ENCODE measurements at regions not wholly inside any gene's neighbourhood (a gene's known extent, or its start where the extent isn't known, plus 50 kb on each side); places are given as distances from the start of the nearest gene placed in this dataset.

DNA sequence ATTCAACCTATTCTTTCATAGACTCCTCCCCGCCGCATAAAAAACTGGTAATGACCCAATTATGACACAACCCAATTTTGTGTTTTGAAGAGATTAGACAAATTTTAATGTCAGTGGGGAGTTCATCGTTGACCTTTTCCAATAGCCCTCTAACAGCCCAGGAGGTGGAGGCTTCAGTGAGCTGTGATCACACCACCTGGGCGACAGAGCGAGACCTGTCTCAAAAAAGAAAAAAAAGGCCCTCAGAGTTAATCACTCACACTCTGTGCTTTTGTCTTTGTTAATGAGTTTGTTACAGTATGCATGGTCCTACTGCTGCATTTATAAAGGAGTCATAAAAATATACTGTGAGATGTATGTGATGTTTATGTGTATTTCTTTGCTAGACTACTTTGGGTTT lies 510.6 kb downstream of the CPS1 start:
- DNase-seq (ENCODE audit: low read depth) = no peak

DNA sequence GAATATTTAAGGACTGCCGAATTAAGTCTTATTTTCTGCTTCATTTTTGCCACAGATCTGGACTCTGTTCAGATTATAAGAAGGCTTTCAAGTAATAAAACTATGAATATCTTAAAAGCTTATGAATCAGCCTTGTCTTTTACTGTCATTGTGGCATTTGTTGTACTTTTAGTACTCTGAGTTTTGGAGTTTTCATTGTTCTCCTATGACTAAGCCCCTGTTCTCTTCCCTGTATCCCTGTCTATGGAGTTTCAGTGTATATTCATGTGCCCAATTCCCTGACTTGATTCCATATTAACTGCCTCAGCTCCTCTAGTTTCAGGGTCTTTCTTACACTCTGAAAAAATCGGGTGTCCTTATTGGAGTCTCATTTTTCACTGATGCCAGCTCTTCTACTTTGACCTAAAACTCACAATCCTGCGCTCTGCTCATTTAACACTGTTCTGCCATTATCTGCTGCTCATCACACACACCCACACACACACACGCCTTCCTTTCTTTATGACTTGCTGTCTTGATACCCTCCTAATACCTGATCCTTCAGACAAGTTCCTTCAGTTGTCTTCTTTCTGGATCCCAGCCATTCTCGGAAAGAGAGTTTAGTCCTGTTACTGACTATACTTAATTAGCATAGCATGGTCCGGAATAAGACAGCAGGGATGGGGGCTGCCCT lies 511.8 kb downstream of the CPS1 start:
- DNase-seq (ENCODE audit: low read depth) = no peak

DNA sequence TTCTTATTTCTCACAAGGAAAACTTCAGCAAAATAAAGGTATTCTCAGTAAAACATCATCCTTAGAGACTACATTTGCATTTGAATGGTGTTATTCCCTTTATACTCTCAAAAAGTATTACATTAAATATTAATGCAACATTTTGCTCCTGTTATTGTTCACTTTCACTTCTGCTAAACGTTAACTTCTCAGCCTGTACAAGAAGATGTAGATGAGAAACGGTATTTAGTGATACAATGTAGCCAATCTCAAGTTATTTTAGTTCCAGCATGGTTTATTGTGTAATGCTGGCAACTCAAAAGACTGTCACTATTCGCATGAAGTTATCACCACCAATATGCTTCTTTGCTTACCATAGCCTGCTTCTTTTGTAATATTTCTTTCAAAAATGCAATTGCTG lies 514.1 kb downstream of the CPS1 start:
- DNase-seq (ENCODE audit: low read depth) = no peak

DNA sequence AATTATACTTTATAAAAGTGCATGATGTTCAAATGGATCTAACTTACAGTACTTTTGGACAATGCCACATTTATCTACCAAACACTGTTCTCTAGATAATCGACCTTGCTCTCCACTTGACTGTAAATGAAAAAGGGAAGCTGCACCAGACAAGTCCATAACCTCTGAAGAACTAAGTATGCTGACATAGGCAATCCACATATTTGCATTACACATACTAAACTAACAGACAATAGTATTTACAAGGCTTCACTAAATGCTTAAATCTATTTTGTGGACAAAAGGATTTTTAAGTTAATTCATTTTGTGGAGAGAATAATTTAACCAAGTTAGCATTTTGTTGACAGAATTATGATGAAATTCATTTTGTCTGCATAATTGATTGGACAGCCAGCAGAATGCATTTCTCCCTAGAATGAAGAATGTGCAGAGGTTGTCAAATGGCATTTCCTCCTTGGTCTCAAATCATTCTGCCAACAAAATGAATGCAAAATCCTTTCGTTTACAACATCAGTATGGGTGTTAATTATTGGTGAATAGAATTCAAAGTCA lies 520.9 kb downstream of the CPS1 start:
- DNase-seq (ENCODE audit: low read depth) = no peak

DNA sequence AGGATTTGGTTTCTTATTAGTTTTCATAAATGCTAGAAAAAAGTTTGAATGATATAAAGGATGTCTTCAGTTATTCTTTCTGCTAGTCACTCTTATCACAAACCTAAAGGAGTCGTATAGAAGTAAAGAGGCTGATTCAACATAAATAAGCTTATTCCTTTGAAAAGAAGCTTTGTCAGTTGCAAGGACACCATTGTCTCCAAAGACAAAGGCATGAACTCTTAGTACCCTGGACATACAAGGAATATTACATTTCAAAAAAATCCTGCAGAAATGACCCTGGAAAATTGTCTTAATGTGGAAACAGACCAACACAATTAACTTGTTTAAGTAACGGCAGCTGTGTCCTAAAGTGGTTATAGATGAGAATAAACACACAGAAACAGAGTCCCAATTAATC lies 528.0 kb downstream of the CPS1 start:
- DNase-seq (ENCODE audit: low read depth) = no peak

DNA sequence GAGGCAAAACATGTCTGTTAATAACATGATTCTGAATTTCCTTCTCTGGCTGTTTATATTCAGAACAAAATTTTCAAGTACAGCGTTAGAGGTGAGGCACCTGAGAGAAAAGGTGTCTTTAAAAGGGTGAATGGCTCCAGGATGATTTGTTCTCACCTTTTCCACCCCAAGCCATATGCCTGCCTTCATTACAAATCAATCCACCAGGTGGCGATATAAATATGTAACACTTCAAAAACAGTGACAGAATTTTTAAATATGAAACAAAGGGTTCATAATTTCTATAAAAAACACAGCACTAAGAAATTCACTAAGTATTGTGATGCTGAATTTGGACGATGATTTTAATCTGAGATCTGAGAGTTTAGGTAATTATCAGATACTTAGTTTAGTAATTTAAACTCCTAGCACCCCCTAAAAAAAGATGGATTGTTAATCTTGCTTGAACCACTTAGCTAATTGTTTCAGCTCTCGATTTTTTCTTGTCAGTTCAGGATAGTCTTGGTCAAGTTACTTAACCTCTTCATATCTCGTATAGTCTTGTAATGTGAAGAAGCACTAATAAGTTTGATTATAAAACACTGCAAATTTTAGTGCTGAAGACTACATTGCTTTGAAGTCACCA lies 528.8 kb downstream of the CPS1 start:
- DNase-seq (ENCODE audit: low read depth) = no peak

DNA sequence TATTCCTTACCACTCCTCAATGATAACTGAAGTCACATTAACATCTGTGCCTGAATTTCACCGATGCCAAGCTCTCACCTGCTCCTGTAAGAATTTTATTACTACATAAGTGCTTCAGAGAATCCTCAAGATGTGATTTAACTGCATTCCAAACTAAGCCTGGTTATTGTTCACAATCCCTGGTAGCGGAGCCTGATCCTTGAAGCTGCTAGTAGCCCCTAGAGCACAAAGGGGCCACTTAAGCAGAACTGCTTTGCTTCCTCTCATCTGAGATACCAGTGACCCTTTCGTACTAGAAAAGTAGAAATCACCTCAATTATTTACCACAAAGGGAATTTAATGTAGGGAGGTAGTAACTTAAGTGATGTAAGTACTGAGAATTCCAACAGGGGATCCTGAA lies 529.6 kb downstream of the CPS1 start:
- no peak for DNase-seq (ENCODE audit: low read depth)

DNA sequence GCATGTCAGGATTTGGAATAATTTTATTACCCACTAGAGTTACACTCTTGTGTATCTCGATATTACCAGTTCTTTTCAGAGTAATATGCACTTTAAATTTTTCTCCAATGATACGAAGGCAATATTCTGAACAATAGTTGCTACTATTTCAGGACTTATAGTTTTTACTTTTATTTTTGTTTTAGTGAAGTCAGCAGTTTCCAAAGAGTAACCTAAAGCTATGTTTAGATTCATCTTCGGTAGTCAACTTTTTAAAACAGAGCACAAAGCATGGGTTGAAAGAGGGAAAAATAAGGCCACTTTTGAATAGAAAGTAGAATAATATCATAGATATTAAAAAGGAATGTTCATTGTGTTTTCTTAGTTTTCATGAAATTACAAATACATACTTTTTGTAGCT lies 532.7 kb downstream of the CPS1 start:
- DNase-seq (ENCODE audit: low read depth) = no peak

DNA sequence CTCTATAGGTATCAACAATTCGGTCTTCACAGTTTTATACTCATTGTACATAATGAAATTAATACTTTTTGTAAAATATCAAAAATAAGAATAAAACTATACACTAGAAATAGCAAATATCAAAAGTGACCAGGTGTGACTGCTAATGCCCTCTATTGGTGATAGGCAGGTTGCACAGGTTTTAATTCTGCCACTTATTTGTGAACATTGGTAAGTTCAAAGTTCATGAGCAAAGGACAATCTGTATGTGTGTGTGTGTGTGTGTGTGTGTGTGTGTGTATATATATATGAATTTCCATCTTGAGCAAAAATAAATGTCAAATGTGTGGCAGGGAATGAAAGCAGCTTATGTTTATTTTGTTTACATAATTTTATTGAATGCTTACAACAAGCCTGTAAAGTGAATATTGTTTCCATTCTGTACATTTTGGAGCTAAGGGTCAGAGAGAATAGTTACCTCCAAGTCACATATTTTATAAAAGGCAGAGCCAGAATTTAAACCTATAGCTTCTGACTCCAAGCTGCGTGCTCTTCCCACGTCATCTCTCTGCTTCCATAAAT lies 537.4 kb downstream of the CPS1 start:
- DNase-seq (ENCODE audit: low read depth) = no peak

DNA sequence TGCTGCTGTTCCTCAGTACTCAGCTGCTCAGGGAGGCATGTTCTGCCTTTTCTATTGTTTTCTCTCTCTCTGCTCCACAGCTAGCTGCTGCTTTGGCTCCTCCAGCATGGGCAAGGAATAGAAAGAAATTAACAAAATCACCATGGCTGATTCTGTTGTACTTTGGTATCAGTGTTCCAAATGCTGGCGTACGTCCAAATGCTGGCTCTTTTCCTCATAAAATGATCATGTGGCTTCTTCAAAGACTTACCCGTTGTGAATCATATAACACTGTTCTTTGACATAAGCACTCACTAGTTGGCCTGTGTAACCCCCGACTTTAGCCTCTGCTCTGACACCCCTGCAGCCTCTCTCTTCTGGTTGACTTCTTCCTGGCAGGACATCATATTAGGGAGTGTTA lies 547.6 kb downstream of the CPS1 start:
- no peak for DNase-seq (ENCODE audit: low read depth)

DNA sequence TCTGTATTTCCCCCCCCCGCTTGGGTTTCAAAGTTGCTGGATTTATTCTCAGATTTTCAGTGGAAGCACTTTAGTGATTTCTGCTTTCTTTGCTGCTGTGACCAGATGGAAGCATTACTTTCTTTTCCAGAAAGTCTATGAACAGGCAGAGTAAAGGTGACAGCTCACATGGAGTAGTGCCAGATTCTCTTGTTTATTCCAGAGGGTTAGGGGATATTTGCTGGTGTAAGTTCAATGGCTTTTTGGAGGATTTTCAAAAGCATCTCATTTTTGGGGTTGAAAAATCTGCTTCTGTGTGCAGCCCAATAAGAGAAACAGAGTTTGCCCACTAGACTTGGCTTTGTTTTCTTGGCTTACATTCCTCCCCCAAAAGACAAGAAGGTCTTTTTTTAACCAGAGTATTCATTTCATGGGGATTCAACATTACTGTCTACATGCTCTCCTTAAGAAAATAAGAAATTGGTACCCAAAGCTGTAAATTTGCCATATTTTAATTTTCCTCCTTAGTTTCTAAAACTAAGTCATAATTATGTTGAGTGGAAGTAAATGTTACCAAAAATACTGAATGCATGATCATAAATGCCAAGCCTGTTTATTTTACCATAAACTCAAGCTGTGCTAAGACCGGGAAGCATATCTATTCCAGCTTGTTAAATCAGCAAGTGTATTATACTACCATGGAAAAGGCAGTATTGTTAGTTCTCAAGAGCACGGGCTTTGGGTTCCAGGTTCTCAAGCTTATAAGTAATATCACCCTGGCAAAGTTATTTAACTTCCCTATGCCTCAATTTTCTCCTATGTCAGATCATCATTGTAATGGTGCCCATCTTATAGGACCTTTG lies 557.2 kb downstream of the CPS1 start:
- no peak for DNase-seq (ENCODE audit: low read depth)

DNA sequence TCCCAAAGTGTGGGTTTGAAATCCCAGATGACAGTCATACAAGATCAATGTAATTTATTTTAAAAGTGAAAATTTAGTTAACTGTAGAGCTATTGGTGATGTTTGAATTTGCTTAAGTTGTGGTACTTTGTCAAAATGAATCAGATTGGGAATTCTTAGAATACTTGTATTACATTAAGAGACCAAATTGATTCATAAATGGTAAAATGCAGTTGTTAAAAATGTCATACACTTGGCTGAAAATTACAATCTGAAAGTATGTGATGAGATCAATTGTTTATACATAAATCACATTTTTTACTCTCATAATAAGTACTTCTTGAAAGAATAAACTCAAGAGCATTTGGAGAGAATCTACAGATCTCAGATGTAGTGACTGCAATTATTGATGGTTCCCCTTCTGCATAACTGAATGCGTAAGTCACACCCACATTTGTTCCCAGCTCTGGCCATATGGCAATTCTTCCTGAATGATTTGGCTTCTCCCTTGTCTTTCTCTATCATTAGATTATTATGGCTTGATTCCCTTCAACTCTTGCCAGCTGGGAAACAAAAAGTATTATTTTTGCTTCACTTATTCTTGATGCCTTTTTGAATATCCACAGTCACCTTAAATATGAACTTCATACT lies 558.5 kb downstream of the CPS1 start:
- no peak for DNase-seq (ENCODE audit: low read depth)

DNA sequence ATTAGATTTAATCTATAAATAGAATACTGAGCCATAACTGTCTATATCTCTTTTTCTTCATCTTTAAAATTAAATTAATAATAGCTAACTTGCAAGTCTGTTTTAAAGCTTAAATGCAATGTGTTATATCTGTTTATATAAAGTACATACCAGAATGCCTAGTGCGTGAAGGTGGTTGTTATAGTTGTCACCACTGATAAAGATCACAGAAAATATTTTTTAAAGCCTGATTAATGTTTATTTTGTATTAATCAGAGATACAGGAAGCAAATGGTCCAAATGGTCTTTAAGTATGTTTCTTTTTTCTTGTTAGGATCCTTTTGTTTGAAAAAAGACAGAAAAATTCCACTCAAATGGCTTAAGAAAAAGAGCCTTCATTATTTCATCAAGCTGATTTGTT lies 560.6 kb downstream of the CPS1 start:
- no peak for DNase-seq (ENCODE audit: low read depth)

DNA sequence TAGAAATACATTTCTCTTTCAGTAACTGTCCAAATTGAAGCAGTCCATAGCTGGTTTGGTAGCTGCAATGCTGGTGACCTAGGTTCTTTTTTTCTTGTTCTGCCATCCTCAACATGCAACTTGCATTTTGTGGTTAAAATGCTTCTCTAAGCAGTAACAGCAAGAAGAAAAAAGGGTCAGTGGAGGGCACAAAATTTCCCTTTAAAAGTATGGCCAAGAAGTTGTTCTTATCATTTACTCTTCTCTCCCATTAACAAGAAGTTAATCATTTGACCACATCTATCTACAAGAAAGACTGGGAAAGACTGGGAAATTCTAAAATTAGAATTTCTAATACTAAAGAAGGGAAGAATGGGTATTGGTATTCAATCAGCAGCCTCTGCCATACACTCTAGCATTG lies 569.9 kb downstream of the CPS1 start:
- no peak for DNase-seq (ENCODE audit: low read depth)

DNA sequence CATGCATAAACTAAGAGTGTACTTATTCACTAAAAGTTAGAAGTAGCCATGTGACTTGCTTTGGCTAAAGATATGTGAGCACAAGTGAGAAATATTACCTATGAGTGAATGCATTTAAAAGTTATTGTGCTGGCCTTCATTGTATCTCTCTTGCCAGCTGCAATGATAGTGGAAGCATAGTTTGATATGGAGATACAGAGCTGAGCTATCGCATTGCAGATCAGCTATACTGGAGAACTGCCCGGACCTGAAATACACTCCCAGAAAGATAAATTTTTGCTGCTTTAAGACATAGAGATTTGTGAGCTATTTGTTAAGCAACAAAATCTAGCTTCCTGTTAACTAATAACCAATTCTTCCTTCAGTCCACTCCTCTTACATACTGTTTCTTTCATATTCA lies 571.1 kb downstream of the CPS1 start:
- no peak for DNase-seq (ENCODE audit: low read depth)

DNA sequence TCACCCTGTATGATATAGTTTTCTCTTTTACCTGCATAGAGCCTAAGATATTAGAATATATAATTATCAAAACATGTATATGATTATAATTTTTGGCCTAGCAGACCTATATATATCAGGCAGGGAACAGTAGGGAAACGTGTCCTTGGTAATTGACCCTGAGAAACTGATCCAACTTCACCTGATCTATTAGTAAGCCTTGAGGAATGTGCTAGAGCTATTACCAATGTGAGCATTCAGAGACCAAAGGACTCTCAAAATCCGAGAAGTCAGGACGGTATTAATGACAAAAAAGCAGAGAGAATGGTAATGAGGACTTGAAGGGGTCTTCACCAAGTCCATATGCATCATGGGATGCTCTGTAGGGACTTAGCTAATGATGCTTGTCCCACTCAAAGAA lies 571.9 kb downstream of the CPS1 start:
- no peak for DNase-seq (ENCODE audit: low read depth)

DNA sequence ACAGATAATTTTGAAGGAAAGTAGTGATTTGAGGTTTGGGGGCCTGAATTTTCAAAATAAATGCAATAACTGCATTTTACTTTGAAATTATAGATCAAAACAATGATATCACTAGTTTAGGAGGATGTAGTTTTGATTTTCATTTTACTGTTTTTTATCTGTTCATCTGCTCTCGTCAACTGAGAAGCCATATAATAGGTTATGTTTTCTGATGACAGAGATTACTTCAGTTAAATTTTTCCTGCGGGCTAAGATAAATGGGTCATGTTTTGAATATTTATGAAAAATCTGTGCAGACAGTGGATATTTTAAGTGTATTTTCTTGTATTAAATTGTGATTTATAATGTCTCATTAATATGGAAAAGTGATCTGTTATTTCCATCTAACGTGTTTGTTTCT lies 573.4 kb downstream of the CPS1 start:
- DNase-seq (ENCODE audit: low read depth) = no peak

DNA sequence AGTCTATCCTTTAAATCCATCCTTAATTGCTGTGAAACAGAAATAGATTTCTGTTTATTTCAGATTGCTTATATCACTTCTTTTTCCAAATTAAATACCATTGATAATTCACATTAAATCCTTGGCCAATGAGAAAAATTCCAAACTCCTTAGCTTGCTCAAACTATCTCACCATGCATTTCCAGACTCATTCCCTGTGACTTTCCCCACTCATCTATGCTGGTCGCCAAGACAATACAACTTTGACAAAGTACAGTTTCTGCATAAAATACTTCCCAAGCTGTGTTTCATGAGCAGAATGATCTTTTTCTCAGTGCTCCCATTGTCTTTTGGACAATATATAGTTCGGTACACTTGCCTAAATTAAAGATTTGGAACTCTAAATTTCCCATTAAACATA lies 575.6 kb downstream of the CPS1 start:
- DNase-seq (ENCODE audit: low read depth) = no peak

DNA sequence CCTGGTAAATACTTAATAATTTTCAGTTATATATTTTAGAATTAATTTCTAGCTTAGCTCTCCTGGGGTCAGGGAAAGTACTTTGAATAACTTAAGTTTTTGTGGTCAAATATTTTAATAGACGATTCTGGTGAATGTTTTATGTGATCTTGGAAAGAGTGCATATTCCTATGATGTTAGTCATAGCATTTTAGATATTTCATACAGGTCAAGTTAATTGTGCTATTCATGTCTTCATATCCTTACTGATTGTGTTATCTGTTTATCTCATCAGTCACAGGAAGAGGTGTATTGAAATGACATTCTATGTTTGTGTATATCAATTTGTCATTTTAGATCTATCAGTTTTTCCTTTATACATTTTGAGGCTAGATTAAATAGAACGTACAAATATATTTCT lies 576.2 kb downstream of the CPS1 start:
- no peak for DNase-seq (ENCODE audit: low read depth)

DNA sequence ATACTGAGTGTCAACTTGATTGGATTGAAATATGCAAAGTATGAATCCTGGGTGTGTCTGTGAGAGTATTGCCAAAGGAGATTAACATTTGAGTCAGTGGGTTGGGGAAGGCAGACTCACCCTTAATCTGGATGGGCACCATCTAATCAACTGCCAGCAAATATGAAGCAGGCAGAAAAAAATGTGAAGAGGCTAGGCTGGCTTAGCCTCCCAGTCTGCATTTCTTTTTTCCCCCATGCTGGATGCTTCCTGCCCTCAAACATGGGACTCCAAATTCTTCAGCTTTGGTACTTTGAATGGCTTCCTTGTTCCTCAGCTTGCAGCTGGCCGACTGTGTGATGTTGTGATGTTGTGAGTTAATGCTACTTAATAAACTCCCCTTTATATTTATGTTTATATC lies 577.4 kb downstream of the CPS1 start:
- no peak for DNase-seq (ENCODE audit: low read depth)

DNA sequence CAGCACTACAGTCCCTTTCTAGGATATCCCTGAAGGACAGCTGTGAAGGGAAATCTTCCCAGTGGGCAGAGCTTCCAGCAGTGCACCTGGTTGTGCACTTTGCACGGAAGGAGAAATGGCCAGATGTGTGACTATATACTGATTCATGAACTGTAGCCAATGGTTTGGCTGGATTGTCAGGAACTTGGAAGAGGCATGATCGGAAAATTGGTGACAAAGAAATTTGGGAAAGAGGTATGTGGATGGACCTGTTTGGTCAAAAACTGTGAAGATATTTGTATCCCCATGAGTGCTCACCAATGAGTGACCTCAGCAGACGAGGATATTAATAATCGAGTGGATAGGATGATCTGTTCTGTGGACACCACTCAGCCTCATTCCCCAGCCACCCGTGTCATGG lies 582.2 kb downstream of the CPS1 start:
- no peak for DNase-seq (ENCODE audit: low read depth)

DNA sequence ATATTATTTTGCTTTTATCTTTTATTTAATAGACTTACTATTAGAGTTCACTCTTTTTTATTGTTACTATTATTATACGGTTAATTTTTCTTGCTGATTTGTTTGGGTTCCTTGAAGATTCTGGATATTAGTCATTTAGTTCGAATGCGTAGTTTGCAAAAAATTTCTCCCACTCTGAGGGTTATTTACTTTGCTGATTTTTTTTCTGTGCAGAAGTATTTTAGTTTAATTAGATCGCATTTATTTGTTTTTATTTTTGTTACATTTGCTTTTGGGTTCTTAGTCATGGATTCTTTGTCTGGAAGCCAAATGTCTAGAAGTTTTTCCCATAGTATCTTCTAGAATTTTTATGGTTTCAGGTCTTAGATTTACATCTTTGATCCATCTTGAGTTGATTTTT lies 585.2 kb downstream of the CPS1 start:
- no peak for DNase-seq (ENCODE audit: low read depth)
